Astrocyte of the spinal cord (primary cell): ENCODE measurements at regions not wholly inside any gene's neighbourhood (a gene's known extent, or its start where the extent isn't known, plus 50 kb on each side); places are given as distances from the start of the nearest gene placed in this dataset.
A peak's percentile ranks its signal among the peaks of the same experiment; 100 is the strongest.

Experiments used
- DNase-seq: peaks from one replicate; pipeline ENCODE4 v3.0.0; 2011; ENCODE audit warnings: low read depth, low spot score
- H3K4me3 ChIP-seq: 2 replicates; pipeline ENCODE4 v1.5.1; 2011; ENCODE audit warnings: low read depth, mild to moderate bottlenecking, low read length, moderate library complexity
- CTCF ChIP-seq: IDR thresholded peaks from 2 replicates; pipeline ENCODE4 v1.5.1; 2012; ENCODE audit warnings: low read depth, mild to moderate bottlenecking, low read length, inconsistent platforms
- in situ Hi-C: cut with HindIII; loops from 2 replicates; pipeline ENCODE4 v1.10.0; 2017; ENCODE audit warnings: low sequenced_read_pairs

DNA sequence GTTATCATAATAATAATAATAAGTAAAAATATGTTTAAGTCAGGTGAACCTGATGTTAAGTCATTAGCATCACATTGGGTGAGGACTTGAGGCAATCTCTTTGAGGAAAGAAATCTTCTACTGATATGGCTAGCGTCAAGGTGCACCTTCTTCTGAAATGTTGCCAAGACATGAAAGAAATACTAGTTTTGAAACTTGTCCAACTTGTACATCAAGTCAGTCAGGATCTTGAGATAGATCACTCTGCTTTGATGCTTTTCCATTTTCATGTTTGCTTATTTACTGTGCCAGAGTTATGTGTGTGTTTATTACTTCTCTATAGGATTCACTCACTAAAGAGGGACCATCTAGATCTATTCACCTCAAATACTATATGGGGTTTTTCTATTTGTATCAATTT, 90.0 kb upstream of the USP15 start:
- in situ Hi-C loops, result no loop called here
- TF ChIP-seq CTCF, result no peak
- no peak overlapping the region for H3K4me3 ChIP-seq
- no peak for DNase-seq

GRCh38 chr12:62190689-62191490, 69.3 kb upstream of the USP15 start:
- in situ Hi-C loops, result no loop called here
- no peak for TF ChIP-seq CTCF
- peak overlapping the region; percentile 1 for H3K4me3 ChIP-seq
- no peak for DNase-seq

DNA sequence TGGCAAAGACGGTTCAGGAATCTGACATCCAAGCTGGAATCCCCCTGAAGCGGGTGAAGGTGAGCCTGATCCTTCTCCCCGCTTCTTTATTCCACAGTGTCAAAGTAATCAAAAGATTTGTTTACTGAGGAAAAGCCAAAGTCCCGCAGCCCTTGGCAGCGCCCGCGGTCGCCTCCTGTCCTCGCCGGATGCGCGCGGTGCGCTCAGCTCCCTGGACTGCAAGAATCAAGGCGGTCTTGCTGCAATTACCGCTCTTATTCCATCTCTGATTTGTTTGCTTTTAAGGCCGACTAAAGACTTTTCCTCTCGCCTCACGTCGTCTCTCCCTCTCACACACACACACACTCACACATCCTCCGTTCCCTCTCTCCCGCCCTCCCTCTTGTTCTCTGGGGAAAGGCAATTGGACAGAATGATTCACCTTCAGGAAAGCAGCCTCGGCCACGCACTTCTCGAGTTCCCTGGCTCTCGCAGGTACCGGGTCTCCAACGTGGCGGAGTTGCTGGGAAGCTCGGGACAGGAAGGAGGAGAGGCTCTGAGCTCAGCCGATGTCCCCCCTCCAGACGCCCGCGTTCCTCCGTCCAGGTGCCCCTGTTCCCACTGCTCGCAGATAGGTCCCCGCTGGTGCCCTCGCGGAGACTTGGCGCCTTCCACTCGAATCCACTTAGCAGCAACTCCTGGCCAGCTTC, 68.6 kb upstream of the USP15 start:
- in situ Hi-C loops, result no loop called here
- H3K4me3 ChIP-seq, result peak overlapping the region; percentile 17
- TF ChIP-seq CTCF, result no peak
- peak; percentile 35 for DNase-seq

DNA sequence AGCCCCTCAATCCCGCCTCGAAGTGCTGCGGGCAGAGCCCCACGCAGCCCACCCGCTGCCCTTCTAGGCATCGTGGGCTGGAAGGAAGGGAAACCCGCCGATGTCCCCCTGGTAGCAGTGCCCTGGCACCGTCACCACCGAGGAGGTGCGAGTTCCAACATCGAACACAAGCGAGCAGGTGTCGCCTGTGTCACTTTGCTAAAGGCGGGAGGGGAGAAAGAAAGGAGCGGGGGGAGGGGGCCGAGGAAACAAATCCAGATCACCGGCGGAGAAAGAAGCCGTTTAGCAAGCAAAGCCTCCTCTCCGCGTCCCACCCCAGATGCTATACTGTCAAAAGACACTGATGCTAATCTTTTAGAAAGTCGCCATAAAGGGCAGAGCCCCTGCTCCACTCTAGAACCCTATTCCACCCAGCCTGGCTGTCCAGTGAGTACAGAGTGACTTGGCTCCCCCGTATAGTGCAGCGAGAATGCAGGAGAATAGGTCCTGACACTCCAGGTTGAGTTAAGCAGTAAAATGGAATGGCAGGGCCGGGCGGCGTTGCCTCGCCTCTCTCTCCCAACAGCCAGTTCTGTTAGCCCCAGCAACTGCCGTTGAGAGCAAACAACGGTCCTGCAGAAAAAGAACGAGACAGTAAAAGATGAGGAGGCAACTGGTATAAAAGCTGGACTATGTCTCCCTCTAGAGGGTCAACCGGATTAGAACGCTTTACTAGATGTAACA, 67.9 kb upstream of the USP15 start:
- peak; percentile 85 for DNase-seq
- in situ Hi-C loops, result no loop called here
- TF ChIP-seq CTCF, result peak; percentile 73
- peak overlapping the region; percentile 17 for H3K4me3 ChIP-seq

- no peak for DNase-seq
- H3K4me3 ChIP-seq, result no peak overlapping the region
- in situ Hi-C loops, result no loop called here
- TF ChIP-seq CTCF, result no peak
Observed at GRCh38 chr12:62192903-62193250, 67.3 kb upstream of the USP15 start.

DNA sequence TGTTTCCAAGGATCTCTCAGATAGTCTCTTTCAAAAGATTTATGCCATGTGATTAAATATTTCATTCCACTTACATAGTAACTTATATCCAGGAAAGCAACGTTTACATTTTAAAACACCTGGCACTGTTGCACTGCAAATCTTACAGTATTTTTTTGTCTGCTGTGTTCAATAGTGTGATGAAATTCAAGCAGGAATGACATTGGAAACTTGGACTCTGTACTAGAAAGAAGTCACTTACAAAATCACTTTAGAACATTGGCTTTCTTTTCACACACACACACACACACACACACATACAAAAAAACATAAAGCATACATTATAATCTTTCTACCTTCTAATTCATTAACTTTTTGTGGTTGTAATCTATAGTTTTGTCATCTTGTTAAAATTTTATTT, 66.2 kb upstream of the USP15 start:
- in situ Hi-C loops, result no loop called here
- H3K4me3 ChIP-seq, result no peak overlapping the region
- TF ChIP-seq CTCF, result no peak
- no peak for DNase-seq
